ENCODE measurements at regions not wholly inside any gene's neighbourhood (a gene's known extent, or its start where the extent isn't known, plus 50 kb on each side); places are given as distances from the start of the nearest gene placed in this dataset.
A peak's percentile ranks its signal among the peaks of the same experiment; 100 is the strongest.

GRCh38 chr2:41735476-41735875, 312.3 kb upstream of the PKDCC start:
- Histone ChIP-seq H3K9me3 (ENCODE audit: severe bottlenecking) (no peaks in the 10 kb centered on the region), H3K4me3 (ENCODE audit: severe bottlenecking) (no peak overlapping the region), H3K27ac (ENCODE audit: poor library complexity, severe bottlenecking) (no peak overlapping the region), H3K36me3 (ENCODE audit: low read depth) (no peaks in the 10 kb centered on the region), H3K4me1 (ENCODE audit: insufficient read depth, poor library complexity, severe bottlenecking) (no peaks in the 10 kb centered on the region), H3K27me3 (ENCODE audit: insufficient read depth, poor library complexity, severe bottlenecking) (no peaks in the 10 kb centered on the region)
- ATAC-seq (ENCODE audit: low read depth) (no peak), DNase-seq (ENCODE audit: low spot score) (no peak)
- no peak for TF ChIP-seq CTCF (IDR thresholded peaks at IDR 0.05; ENCODE audit: poor library complexity, severe bottlenecking)

- ATAC-seq (ENCODE audit: low read depth) = peak; percentile 33; the same call in 1 of the 3 replicates
- Histone ChIP-seq H3K9me3 (ENCODE audit: severe bottlenecking) (no peaks in the 10 kb centered on the region), H3K4me3 (ENCODE audit: severe bottlenecking) (no peak overlapping the region), H3K27ac (ENCODE audit: poor library complexity, severe bottlenecking) (no peak overlapping the region), H3K36me3 (ENCODE audit: low read depth) (no peaks in the 10 kb centered on the region), H3K4me1 (ENCODE audit: insufficient read depth, poor library complexity, severe bottlenecking) (no peaks in the 10 kb centered on the region), H3K27me3 (ENCODE audit: insufficient read depth, poor library complexity, severe bottlenecking) (no peaks in the 10 kb centered on the region)
- TF ChIP-seq CTCF (IDR thresholded peaks at IDR 0.05; ENCODE audit: poor library complexity, severe bottlenecking) = no peak
- DNase-seq (ENCODE audit: low spot score) = no peak
Observed at GRCh38 chr2:41736105-41736567, 311.7 kb upstream of the PKDCC start.

GRCh38 chr2:41736586-41736985, 311.2 kb upstream of the PKDCC start:
- Histone ChIP-seq H3K4me1 (ENCODE audit: insufficient read depth, poor library complexity, severe bottlenecking) (no peaks in the 10 kb centered on the region), H3K27ac (ENCODE audit: poor library complexity, severe bottlenecking) (no peak overlapping the region), H3K36me3 (ENCODE audit: low read depth) (no peaks in the 10 kb centered on the region), H3K27me3 (ENCODE audit: insufficient read depth, poor library complexity, severe bottlenecking) (no peaks in the 10 kb centered on the region), H3K4me3 (ENCODE audit: severe bottlenecking) (no peak overlapping the region), H3K9me3 (ENCODE audit: severe bottlenecking) (no peaks in the 10 kb centered on the region)
- TF ChIP-seq CTCF (IDR thresholded peaks at IDR 0.05; ENCODE audit: poor library complexity, severe bottlenecking) = no peak
- DNase-seq (ENCODE audit: low spot score) = no peak
- ATAC-seq (ENCODE audit: low read depth) = no peak

GRCh38 chr2:41737888-41738287, 309.9 kb upstream of the PKDCC start:
- Histone ChIP-seq H3K27me3 (ENCODE audit: insufficient read depth, poor library complexity, severe bottlenecking) (no peaks in the 10 kb centered on the region), H3K36me3 (ENCODE audit: low read depth) (no peaks in the 10 kb centered on the region), H3K9me3 (ENCODE audit: severe bottlenecking) (no peaks in the 10 kb centered on the region), H3K4me3 (ENCODE audit: severe bottlenecking) (no peak overlapping the region), H3K4me1 (ENCODE audit: insufficient read depth, poor library complexity, severe bottlenecking) (no peaks in the 10 kb centered on the region), H3K27ac (ENCODE audit: poor library complexity, severe bottlenecking) (no peak overlapping the region)
- no peak for DNase-seq (ENCODE audit: low spot score)
- no peak for TF ChIP-seq CTCF (IDR thresholded peaks at IDR 0.05; ENCODE audit: poor library complexity, severe bottlenecking)
- no peak for ATAC-seq (ENCODE audit: low read depth)

GRCh38 chr2:41741951-41742595, 305.7 kb upstream of the PKDCC start:
- TF ChIP-seq CTCF (IDR thresholded peaks at IDR 0.05; ENCODE audit: poor library complexity, severe bottlenecking) = no peak

More at GRCh38 chr2:41741951-41742595, 305.7 kb upstream of the PKDCC start:
- H3K27ac ChIP-seq (ENCODE audit: poor library complexity, severe bottlenecking) = no peak overlapping the region
- DNase-seq (ENCODE audit: low spot score) (no peak), ATAC-seq (ENCODE audit: low read depth) (no peak)
- H3K36me3 ChIP-seq (ENCODE audit: low read depth) = no peaks in the 10 kb centered on the region
- no peaks in the 10 kb centered on the region for H3K9me3 ChIP-seq (ENCODE audit: severe bottlenecking)
- no peak overlapping the region for H3K4me3 ChIP-seq (ENCODE audit: severe bottlenecking)
- H3K4me1 ChIP-seq (ENCODE audit: insufficient read depth, poor library complexity, severe bottlenecking) = no peaks in the 10 kb centered on the region
- no peaks in the 10 kb centered on the region for H3K27me3 ChIP-seq (ENCODE audit: insufficient read depth, poor library complexity, severe bottlenecking)

Data from RWPE2 (cell line).